B cell (primary cell): ENCODE measurements at regions not wholly inside any gene's neighbourhood (a gene's known extent, or its start where the extent isn't known, plus 50 kb on each side); places are given as distances from the start of the nearest gene placed in this dataset.
A peak's percentile ranks its signal among the peaks of the same experiment; 100 is the strongest.

Experiments
- CTCF ChIP-seq: fragments of 200-600 bp; IDR thresholded peaks from one replicate; pipeline ENCODE4 v1.8.0; 2022; ENCODE audit warnings: antibody characterized with exemption, mild to moderate bottlenecking
- EZH2 ChIP-seq: IDR thresholded peaks from 2 replicates; pipeline ENCODE4 v1.6.1; 2012; ENCODE audit warnings: borderline replicate concordance, low read depth, mild to moderate bottlenecking, moderate library complexity, low read length; ENCODE audit not compliant: insufficient read depth, poor library complexity, severe bottlenecking

DNA sequence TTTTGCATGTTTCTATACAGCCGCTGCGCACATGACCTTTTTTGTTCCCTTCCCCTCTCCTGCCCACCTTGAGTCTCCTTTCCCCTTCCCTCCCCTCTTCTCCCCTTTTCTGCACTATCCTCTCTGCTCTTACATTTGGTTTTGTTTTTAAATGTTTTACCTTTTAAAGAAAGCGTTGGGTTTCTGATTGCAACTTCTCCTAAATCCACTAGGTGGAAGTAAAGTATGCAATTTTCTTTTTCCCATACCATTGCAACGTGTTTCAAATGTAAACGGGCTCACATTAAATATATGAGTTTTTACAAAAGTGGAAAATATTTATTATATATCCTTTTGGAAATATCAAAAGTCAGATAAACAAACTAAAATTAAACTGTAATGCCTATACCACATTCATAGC lies 500.9 kb downstream of the DIRAS2 start:
- TF ChIP-seq CTCF (peak; percentile 77), EZH2 (no peak)
